Testis (tissue), 2 donors: ENCODE measurements at regions not wholly inside any gene's neighbourhood (a gene's known extent, or its start where the extent isn't known, plus 50 kb on each side); places are given as distances from the start of the nearest gene placed in this dataset.

Experiments
- POLR2A ChIP-seq: fragments of 450-650 bp; IDR thresholded peaks from one replicate; pipeline ENCODE4 v1.6.1; 2017; ENCODE audit warnings: antibody characterized with exemption, mild to moderate bottlenecking, moderate library complexity
- TF ChIP-seq, protein P1 (sequence below), 3 experiments: fragments of 450-650 bp in 2 of 3; fragments of 200-600 bp in 1 of 3; sonication (generic) in 1 of 3; IDR thresholded peaks; one replicate each; pipeline ENCODE4 v1.5.1; 2016 to 2019; ENCODE audit warnings: antibody characterized with exemption in 3 of 3, mild to moderate bottlenecking in 2 of 3, moderate library complexity in 1 of 3

DNA sequence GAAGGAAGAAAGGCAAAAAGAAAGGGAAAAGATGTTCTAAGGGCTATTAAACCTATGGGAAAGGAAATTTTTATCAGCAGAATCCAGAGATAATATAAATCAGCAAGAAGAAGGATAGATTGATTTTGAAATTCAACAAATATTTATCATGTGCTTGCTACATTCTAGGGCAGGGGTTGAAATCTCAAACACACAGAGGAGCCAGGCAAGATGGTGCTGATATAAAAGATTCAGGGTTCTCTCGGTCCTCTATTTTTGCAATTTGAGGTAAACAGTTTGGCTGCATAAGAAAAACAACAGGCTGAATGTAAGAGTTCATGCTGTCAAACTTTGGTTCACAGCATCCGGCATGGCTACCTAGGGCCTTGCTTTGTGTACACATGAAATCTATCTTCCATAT lies 109.6 kb upstream of the BMP2 start:
- TF ChIP-seq, protein P1, sequence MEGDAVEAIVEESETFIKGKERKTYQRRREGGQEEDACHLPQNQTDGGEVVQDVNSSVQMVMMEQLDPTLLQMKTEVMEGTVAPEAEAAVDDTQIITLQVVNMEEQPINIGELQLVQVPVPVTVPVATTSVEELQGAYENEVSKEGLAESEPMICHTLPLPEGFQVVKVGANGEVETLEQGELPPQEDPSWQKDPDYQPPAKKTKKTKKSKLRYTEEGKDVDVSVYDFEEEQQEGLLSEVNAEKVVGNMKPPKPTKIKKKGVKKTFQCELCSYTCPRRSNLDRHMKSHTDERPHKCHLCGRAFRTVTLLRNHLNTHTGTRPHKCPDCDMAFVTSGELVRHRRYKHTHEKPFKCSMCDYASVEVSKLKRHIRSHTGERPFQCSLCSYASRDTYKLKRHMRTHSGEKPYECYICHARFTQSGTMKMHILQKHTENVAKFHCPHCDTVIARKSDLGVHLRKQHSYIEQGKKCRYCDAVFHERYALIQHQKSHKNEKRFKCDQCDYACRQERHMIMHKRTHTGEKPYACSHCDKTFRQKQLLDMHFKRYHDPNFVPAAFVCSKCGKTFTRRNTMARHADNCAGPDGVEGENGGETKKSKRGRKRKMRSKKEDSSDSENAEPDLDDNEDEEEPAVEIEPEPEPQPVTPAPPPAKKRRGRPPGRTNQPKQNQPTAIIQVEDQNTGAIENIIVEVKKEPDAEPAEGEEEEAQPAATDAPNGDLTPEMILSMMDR (IDR thresholded peaks at IDR 0.05): no peak
- TF ChIP-seq POLR2A: no peak
